Smooth muscle cell (in vitro differentiated cells): ENCODE measurements at regions not wholly inside any gene's neighbourhood (a gene's known extent, or its start where the extent isn't known, plus 50 kb on each side); places are given as distances from the start of the nearest gene placed in this dataset.

Experiments
- DNase-seq: peaks from one replicate; lab custom pipeline; 2025; ENCODE audit not compliant: unreplicated experiment; lab: John Stamatoyannopoulos, UW
- H2AFZ ChIP-seq: fragments of 200-600 bp; sonication (generic); 2 replicates; pipeline ENCODE4 v1.6.0; 2016; ENCODE audit warnings: antibody characterized with exemption, low read depth, mild to moderate bottlenecking
- H3F3A ChIP-seq: fragments of 200-600 bp; sonication (generic); 2 replicates; pipeline ENCODE4 v1.6.0; 2017; ENCODE audit warnings: antibody characterized with exemption, low read depth
- H3K27ac ChIP-seq: fragments of 200-600 bp; sonication (generic); 2 replicates; pipeline ENCODE4 v1.5.1; 2016; ENCODE audit warnings: low read depth, mild to moderate bottlenecking
- H3K27me3 ChIP-seq: fragments of 200-600 bp; sonication (generic); 2 replicates; pipeline ENCODE4 v1.6.1; 2016; ENCODE audit warnings: low read depth, mild to moderate bottlenecking
- H3K36me3 ChIP-seq: fragments of 200-600 bp; sonication (generic); 2 replicates; pipeline ENCODE4 v1.5.1; 2016; ENCODE audit warnings: low read depth
- H3K4me1 ChIP-seq: fragments of 200-600 bp; sonication (generic); 2 replicates; pipeline ENCODE4 v1.5.1; 2016; ENCODE audit warnings: low read depth
- H3K4me2 ChIP-seq: fragments of 200-600 bp; sonication (generic); 2 replicates; pipeline ENCODE4 v1.6.0; 2016; ENCODE audit warnings: mild to moderate bottlenecking
- H3K4me3 ChIP-seq: fragments of 200-600 bp; sonication (generic); 2 replicates; pipeline ENCODE4 v1.5.1; 2016; ENCODE audit warnings: mild to moderate bottlenecking
- H3K79me2 ChIP-seq: fragments of 200-600 bp; sonication (generic); 2 replicates; pipeline ENCODE4 v1.6.0; 2016; ENCODE audit warnings: low read depth, mild to moderate bottlenecking
- H3K9ac ChIP-seq: fragments of 200-600 bp; sonication (generic); 2 replicates; pipeline ENCODE4 v1.6.0; 2016; ENCODE audit warnings: low read depth
- H3K9me3 ChIP-seq: fragments of 200-600 bp; sonication (generic); replicated peaks from 2 replicates; pipeline ENCODE4 v1.5.1; 2016; ENCODE audit warnings: low read depth
- H4K20me1 ChIP-seq: fragments of 200-600 bp; sonication (generic); 2 replicates; pipeline ENCODE4 v1.6.0; 2016; ENCODE audit warnings: low read depth
- WGBS: methylation state at CpG from one replicate; pipeline ENCODE4 v1.1.7; 2016; ENCODE audit warnings: low lambda C conversion rate; 5-methylcytosine and 5-hydroxymethylcytosine counted together
- TF ChIP-seq, protein P1 (sequence below): fragments of 200-600 bp; sonication (generic); IDR thresholded peaks from 2 replicates; pipeline ENCODE4 v1.5.1; 2017; ENCODE audit warnings: borderline replicate concordance, mild to moderate bottlenecking, antibody characterized with exemption; ENCODE audit not compliant: insufficient read depth, poor library complexity, severe bottlenecking

DNA sequence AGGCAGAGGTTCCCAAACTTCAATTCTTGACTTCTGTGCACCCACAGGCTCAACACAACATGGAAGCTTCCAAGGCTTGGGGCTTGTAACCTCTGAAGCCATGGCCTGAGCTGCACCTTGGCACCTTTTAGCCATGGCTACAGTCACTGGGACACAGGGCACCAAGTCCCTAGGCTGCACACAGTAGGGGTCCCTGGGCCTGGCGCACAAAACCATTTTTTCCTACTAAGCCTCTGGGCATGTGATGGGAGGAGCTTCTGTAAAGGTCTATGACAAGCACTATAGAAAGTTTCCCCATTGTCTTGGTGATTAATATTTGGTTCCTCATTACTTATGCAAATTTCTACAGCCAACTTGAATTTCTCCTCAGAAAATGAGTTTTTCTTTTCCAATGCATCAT is 420.9 kb upstream of the GRM3 start:
- WGBS: 84% methylated on average over 1 of the region's 1 CpG
- no peak for DNase-seq
- Histone ChIP-seq H3K36me3 (no peaks in the 10 kb centered on the region), H3K27ac (no peak overlapping the region), H3K79me2 (no peaks in the 10 kb centered on the region), H2AFZ (no peak overlapping the region), H3K27me3 (no peaks in the 10 kb centered on the region), H3K4me1 (no peaks in the 10 kb centered on the region), H3K4me3 (no peak overlapping the region), H3K9me3 (no peaks in the 10 kb centered on the region), H3K4me2 (no peak overlapping the region), H3K9ac (no peak overlapping the region), H3F3A (no peaks in the 10 kb centered on the region), H4K20me1 (no peaks in the 10 kb centered on the region)
- TF ChIP-seq, protein P1, sequence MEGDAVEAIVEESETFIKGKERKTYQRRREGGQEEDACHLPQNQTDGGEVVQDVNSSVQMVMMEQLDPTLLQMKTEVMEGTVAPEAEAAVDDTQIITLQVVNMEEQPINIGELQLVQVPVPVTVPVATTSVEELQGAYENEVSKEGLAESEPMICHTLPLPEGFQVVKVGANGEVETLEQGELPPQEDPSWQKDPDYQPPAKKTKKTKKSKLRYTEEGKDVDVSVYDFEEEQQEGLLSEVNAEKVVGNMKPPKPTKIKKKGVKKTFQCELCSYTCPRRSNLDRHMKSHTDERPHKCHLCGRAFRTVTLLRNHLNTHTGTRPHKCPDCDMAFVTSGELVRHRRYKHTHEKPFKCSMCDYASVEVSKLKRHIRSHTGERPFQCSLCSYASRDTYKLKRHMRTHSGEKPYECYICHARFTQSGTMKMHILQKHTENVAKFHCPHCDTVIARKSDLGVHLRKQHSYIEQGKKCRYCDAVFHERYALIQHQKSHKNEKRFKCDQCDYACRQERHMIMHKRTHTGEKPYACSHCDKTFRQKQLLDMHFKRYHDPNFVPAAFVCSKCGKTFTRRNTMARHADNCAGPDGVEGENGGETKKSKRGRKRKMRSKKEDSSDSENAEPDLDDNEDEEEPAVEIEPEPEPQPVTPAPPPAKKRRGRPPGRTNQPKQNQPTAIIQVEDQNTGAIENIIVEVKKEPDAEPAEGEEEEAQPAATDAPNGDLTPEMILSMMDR: no peak

DNA sequence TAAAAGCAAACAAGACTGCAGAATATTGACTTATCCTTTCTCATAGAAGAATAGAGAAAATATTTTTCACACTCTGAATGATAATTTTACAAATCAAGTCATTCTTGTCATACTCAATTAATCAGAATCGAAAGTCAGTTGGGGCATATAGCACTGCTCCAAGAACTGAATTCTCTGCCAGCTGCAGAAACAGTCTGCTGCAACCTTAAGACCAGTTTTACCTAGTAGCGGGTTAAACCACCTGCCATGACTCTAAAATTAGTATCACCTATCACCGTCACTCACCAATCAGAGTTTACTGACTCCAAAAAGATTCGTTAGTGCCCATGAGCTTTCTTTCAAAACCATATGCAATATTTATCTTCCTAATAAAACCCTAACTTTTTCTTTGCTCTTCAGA is 429.0 kb upstream of the GRM3 start:
- Histone ChIP-seq H3K36me3 (no peaks in the 10 kb centered on the region), H3K27ac (no peak overlapping the region), H3K4me3 (no peak overlapping the region), H4K20me1 (no peaks in the 10 kb centered on the region), H3F3A (no peaks in the 10 kb centered on the region), H3K79me2 (no peaks in the 10 kb centered on the region), H3K4me1 (no peaks in the 10 kb centered on the region), H3K4me2 (no peak overlapping the region), H3K27me3 (no peaks in the 10 kb centered on the region), H2AFZ (no peak overlapping the region), H3K9ac (no peak overlapping the region), H3K9me3 (no peaks in the 10 kb centered on the region)
- TF ChIP-seq, protein P1: no peak
- 87% methylated on average over 4 of the region's 4 CpGs for WGBS
- DNase-seq: no peak

DNA sequence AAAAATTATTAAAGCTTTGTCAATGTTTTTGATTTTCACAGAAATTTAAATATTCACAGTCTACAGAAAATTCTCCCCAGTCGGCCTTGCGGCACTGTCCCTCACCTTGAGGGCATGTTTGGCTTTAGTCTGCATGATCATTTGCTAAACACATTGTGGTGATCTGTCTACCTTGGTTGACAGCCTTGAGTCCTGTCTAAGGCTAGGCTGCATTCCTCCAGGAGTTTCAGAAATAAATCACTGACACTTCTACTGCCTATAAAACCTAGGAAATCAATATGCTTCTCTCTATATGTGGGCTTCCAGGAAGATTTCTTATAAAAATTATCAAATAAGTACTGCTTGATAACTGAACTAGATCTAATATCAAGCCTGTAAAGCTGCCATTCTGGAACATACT is 430.7 kb upstream of the GRM3 start:
- no peak overlapping the region for H3K9ac ChIP-seq
- TF ChIP-seq, protein P1: no peak
- 65% methylated on average over 2 of the region's 2 CpGs for WGBS

DNA sequence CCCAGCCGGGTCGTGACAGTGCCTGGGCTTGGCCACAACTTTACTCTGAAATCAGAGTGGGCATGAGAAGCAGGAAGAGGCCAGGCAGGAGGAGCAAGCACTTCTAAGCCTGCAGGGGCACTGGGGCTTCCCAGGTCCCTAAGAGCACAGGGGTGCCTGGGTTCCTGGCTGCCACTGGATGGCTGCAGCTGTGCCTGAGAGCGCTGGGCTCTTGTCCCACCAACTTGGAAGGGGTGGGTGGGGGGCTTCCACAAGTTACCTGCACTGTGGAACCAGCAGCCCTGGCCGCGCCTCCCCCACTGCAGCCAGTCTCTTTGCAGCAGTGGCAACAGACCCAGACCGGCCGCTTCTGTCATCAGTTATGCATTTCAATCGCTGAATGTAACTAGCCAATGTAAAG is 434.7 kb upstream of the GRM3 start:
- Histone ChIP-seq H3K9ac (no peak overlapping the region), H3K36me3 (no peaks in the 10 kb centered on the region), H3K4me2 (no peak overlapping the region), H3F3A (no peaks in the 10 kb centered on the region), H2AFZ (no peak overlapping the region), H3K4me1 (no peaks in the 10 kb centered on the region), H3K4me3 (no peak overlapping the region), H3K27me3 (no peaks in the 10 kb centered on the region), H3K27ac (no peak overlapping the region), H4K20me1 (no peaks in the 10 kb centered on the region), H3K9me3 (no peaks in the 10 kb centered on the region), H3K79me2 (no peaks in the 10 kb centered on the region)
- WGBS: 82% methylated on average over 8 of the region's 8 CpGs
- DNase-seq: no peak
- TF ChIP-seq, protein P1: no peak

More for the DNA sequence above, 430.7 kb upstream of the GRM3 start:
- Histone ChIP-seq H3K79me2 (no peaks in the 10 kb centered on the region), H3K27ac (no peak overlapping the region), H4K20me1 (no peaks in the 10 kb centered on the region), H3K4me3 (no peak overlapping the region), H3K9me3 (no peaks in the 10 kb centered on the region), H3K4me1 (no peaks in the 10 kb centered on the region), H2AFZ (no peak overlapping the region), H3K27me3 (no peaks in the 10 kb centered on the region), H3K4me2 (no peak overlapping the region), H3K36me3 (no peaks in the 10 kb centered on the region), H3F3A (no peaks in the 10 kb centered on the region)
- no peak for DNase-seq
